IPS-18a (cell line): ENCODE measurements at regions not wholly inside any gene's neighbourhood (a gene's known extent, or its start where the extent isn't known, plus 50 kb on each side); places are given as distances from the start of the nearest gene placed in this dataset.

ENCODE experiments used
- H3K27ac ChIP-seq: one replicate; pipeline ENCODE4 v1.5.1; 2013; ENCODE audit warnings: low read length
- H3K27me3 ChIP-seq: one replicate; pipeline ENCODE4 v1.6.1; 2013; ENCODE audit warnings: mild to moderate bottlenecking, low read length; ENCODE audit not compliant: control insufficient read depth, insufficient read depth
- H3K36me3 ChIP-seq: one replicate; pipeline ENCODE4 v1.6.1; 2013; ENCODE audit warnings: low read depth, low read length; ENCODE audit not compliant: control insufficient read depth
- H3K4me1 ChIP-seq: one replicate; pipeline ENCODE4 v1.6.1; 2013; ENCODE audit warnings: low read depth, low read length; ENCODE audit not compliant: control insufficient read depth
- H3K4me3 ChIP-seq: one replicate; pipeline ENCODE4 v1.5.1; 2013; ENCODE audit warnings: low read length
- H3K9ac ChIP-seq: one replicate; pipeline ENCODE4 v1.6.1; 2013; ENCODE audit warnings: mild to moderate bottlenecking, low read length, moderate library complexity
- H3K9me3 ChIP-seq: one replicate; pipeline ENCODE4 v1.6.1; 2013; ENCODE audit warnings: low read depth, low read length; ENCODE audit not compliant: control insufficient read depth

GRCh38 chr3:78161736-78162135 is 1121.8 kb downstream of the ROBO2 start:
- peaks cover 11% of the 10 kb centered on the region for H3K4me1 ChIP-seq
- H3K4me3 ChIP-seq: no peak overlapping the region
- H3K36me3 ChIP-seq: no peaks in the 10 kb centered on the region
- H3K27me3 ChIP-seq: no peaks in the 10 kb centered on the region
- no peak overlapping the region for H3K9ac ChIP-seq
- H3K9me3 ChIP-seq: no peaks in the 10 kb centered on the region
- H3K27ac ChIP-seq: no peak overlapping the region

- H3K36me3 ChIP-seq: no peaks in the 10 kb centered on the region
- H3K9ac ChIP-seq: no peak overlapping the region
- H3K4me3 ChIP-seq: no peak overlapping the region
- H3K27ac ChIP-seq: no peak overlapping the region
- no peaks in the 10 kb centered on the region for H3K27me3 ChIP-seq
- H3K9me3 ChIP-seq: no peaks in the 10 kb centered on the region
- peaks cover 11% of the 10 kb centered on the region for H3K4me1 ChIP-seq
Measured at GRCh38 chr3:78163379-78163778, 1123.5 kb downstream of the ROBO2 start.

GRCh38 chr3:78165876-78166275 is 1126.0 kb downstream of the ROBO2 start:
- H3K9ac ChIP-seq: no peak overlapping the region
- no peaks in the 10 kb centered on the region for H3K27me3 ChIP-seq
- H3K9me3 ChIP-seq: no peaks in the 10 kb centered on the region
- no peaks in the 10 kb centered on the region for H3K36me3 ChIP-seq
- no peak overlapping the region for H3K27ac ChIP-seq
- H3K4me1 ChIP-seq: peaks cover 14% of the 10 kb centered on the region
- no peak overlapping the region for H3K4me3 ChIP-seq

- H3K27me3 ChIP-seq: no peaks in the 10 kb centered on the region
- no peaks in the 10 kb centered on the region for H3K9me3 ChIP-seq
- H3K4me3 ChIP-seq: no peak overlapping the region
- H3K27ac ChIP-seq: no peak overlapping the region
- H3K36me3 ChIP-seq: no peaks in the 10 kb centered on the region
- no peak overlapping the region for H3K9ac ChIP-seq
- H3K4me1 ChIP-seq: peaks cover 6% of the 10 kb centered on the region
Measured at GRCh38 chr3:78174821-78175220, 1134.9 kb downstream of the ROBO2 start.

- no peaks in the 10 kb centered on the region for H3K9me3 ChIP-seq
- no peak overlapping the region for H3K9ac ChIP-seq
- H3K27ac ChIP-seq: no peak overlapping the region
- peaks cover 6% of the 10 kb centered on the region for H3K4me1 ChIP-seq
- no peaks in the 10 kb centered on the region for H3K27me3 ChIP-seq
- no peak overlapping the region for H3K4me3 ChIP-seq
- H3K36me3 ChIP-seq: no peaks in the 10 kb centered on the region
Measured at GRCh38 chr3:78176869-78177268, 1137.0 kb downstream of the ROBO2 start.

- H3K27me3 ChIP-seq: no peaks in the 10 kb centered on the region
- peaks cover 4% of the 10 kb centered on the region for H3K4me1 ChIP-seq
- H3K36me3 ChIP-seq: no peaks in the 10 kb centered on the region
- no peak overlapping the region for H3K27ac ChIP-seq
- H3K4me3 ChIP-seq: no peak overlapping the region
- no peaks in the 10 kb centered on the region for H3K9me3 ChIP-seq
- no peak overlapping the region for H3K9ac ChIP-seq
Measured at GRCh38 chr3:78177780-78178179, 1137.9 kb downstream of the ROBO2 start.

- Histone ChIP-seq H3K27ac (no peak overlapping the region), H3K4me3 (no peak overlapping the region), H3K9ac (no peak overlapping the region), H3K9me3 (no peaks in the 10 kb centered on the region), H3K36me3 (no peaks in the 10 kb centered on the region), H3K4me1 (peaks cover 4% of the 10 kb centered on the region), H3K27me3 (no peaks in the 10 kb centered on the region)
Measured at GRCh38 chr3:78178209-78178608, 1138.3 kb downstream of the ROBO2 start.

GRCh38 chr3:78178740-78179363 is 1139.0 kb downstream of the ROBO2 start:
- Histone ChIP-seq H3K27me3 (no peaks in the 10 kb centered on the region), H3K36me3 (no peaks in the 10 kb centered on the region), H3K4me3 (no peak overlapping the region), H3K27ac (no peak overlapping the region), H3K4me1 (peaks cover 10% of the 10 kb centered on the region), H3K9ac (no peak overlapping the region), H3K9me3 (no peaks in the 10 kb centered on the region)

GRCh38 chr3:78183906-78184599 is 1144.2 kb downstream of the ROBO2 start:
- H3K36me3 ChIP-seq: no peaks in the 10 kb centered on the region
- H3K27ac ChIP-seq: no peak overlapping the region
- H3K27me3 ChIP-seq: no peaks in the 10 kb centered on the region
- H3K4me1 ChIP-seq: peaks cover 10% of the 10 kb centered on the region
- H3K4me3 ChIP-seq: no peak overlapping the region
- H3K9me3 ChIP-seq: no peaks in the 10 kb centered on the region
- H3K9ac ChIP-seq: no peak overlapping the region

- no peak overlapping the region for H3K27ac ChIP-seq
- no peak overlapping the region for H3K4me3 ChIP-seq
- H3K36me3 ChIP-seq: no peaks in the 10 kb centered on the region
- peaks cover 10% of the 10 kb centered on the region for H3K4me1 ChIP-seq
- no peak overlapping the region for H3K9ac ChIP-seq
- H3K27me3 ChIP-seq: no peaks in the 10 kb centered on the region
- H3K9me3 ChIP-seq: no peaks in the 10 kb centered on the region
Measured at GRCh38 chr3:78186404-78186803, 1146.5 kb downstream of the ROBO2 start.

- no peaks in the 10 kb centered on the region for H3K36me3 ChIP-seq
- no peak overlapping the region for H3K9ac ChIP-seq
- H3K4me1 ChIP-seq: no peaks in the 10 kb centered on the region
- no peaks in the 10 kb centered on the region for H3K27me3 ChIP-seq
- no peaks in the 10 kb centered on the region for H3K9me3 ChIP-seq
- no peak overlapping the region for H3K27ac ChIP-seq
- H3K4me3 ChIP-seq: no peak overlapping the region
Measured at GRCh38 chr3:78201091-78201490, 1161.2 kb downstream of the ROBO2 start.

GRCh38 chr3:78204977-78205376 is 1165.1 kb downstream of the ROBO2 start:
- no peaks in the 10 kb centered on the region for H3K9me3 ChIP-seq
- H3K27me3 ChIP-seq: no peaks in the 10 kb centered on the region
- no peaks in the 10 kb centered on the region for H3K4me1 ChIP-seq
- H3K36me3 ChIP-seq: no peaks in the 10 kb centered on the region
- no peak overlapping the region for H3K27ac ChIP-seq
- H3K9ac ChIP-seq: no peak overlapping the region
- no peak overlapping the region for H3K4me3 ChIP-seq
